UCSD-AML1 (cell line): ENCODE measurements at regions not wholly inside any gene's neighbourhood (a gene's known extent, or its start where the extent isn't known, plus 50 kb on each side); places are given as distances from the start of the nearest gene placed in this dataset.

Experiments
- DNase-seq: peaks from one replicate; lab custom pipeline; 2025; ENCODE audit not compliant: unreplicated experiment; lab: John Stamatoyannopoulos, UW

DNA sequence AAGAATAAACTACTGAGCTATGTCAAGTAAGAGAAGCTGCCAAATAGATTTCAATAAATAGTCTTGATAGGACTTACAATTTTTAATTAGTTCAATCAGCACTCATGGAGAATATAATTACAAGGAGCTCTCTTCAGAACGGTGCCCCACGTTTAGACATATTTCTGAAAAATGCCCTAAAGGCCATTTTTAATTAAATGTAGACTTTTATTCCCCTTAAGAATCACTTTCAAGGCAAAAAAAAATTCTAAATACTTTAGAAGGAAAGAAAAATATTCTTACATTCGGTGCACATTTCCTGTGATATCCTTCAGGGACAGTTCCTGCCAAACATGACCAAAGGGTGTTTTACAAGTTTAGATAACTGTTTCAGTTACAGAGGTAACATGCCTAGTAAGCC, 202.5 kb upstream of the CDH7 start:
- no peak for DNase-seq

- no peak for DNase-seq
Measured at GRCh38 chr18:65547046-65547445, 203.8 kb upstream of the CDH7 start.

- DNase-seq: no peak
Measured at GRCh38 chr18:65544701-65545100, 206.1 kb upstream of the CDH7 start.

DNA sequence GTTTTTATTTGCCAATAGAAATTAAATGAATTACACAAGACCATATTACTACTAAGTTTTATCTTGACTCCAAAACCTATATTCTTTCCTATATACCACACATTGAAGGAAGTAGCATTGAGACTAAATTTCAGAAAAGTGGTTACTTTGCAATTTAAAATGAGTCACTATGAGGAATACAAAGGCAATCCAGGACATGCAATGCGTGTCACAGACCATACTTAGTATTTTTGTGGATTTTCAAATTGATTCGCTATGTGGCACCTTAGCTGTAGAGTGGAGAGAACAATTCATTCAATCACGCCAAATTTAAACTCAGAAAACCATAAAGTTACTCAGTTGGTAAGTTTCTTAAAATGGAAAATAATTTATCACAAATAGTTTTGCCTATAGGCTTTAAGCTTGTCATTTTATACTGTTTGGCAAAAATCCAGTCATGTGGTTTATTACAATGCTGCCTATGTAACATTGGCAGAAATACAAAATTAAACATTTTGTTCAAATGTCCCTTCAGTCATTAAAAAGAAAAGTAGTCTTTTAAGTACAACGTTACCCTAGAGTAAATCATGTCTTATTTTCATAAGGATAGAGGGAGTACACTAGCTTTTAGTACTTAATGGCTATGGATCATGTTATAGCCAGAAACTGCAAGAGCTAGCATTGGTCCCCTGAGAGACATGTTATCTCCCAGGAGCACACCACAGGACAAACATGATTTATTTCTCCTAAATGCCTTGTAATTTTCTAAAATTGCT, 222.8 kb upstream of the CDH7 start:
- no peak for DNase-seq

- no peak for DNase-seq
Measured at GRCh38 chr18:65526099-65526498, 224.7 kb upstream of the CDH7 start.

GRCh38 chr18:65523461-65523860, 227.4 kb upstream of the CDH7 start:
- DNase-seq: no peak

GRCh38 chr18:65522907-65523306, 227.9 kb upstream of the CDH7 start:
- DNase-seq: no peak

GRCh38 chr18:65516209-65516608, 234.6 kb upstream of the CDH7 start:
- DNase-seq: no peak

DNA sequence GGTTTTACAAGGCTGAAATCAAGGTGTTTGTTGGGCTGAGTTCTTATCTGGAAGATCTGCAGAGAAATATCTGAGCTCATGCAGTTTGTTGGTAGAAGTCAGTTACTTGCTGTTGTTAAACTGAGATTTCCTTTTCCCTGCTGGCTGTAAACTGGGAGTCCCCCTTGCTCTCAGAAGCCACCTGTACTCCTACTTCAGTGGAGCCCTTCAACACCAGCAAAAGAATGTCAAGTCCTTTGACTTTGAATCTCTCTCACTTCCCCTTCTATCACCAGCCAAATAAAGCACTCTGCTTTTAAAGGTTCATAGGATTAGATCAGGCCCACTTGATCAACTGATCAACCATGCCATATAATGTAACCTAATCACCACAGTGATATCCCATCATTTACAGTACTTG, 252.2 kb upstream of the CDH7 start:
- DNase-seq: no peak

- DNase-seq: no peak
Measured at GRCh38 chr18:65487569-65487968, 263.2 kb upstream of the CDH7 start.

DNA sequence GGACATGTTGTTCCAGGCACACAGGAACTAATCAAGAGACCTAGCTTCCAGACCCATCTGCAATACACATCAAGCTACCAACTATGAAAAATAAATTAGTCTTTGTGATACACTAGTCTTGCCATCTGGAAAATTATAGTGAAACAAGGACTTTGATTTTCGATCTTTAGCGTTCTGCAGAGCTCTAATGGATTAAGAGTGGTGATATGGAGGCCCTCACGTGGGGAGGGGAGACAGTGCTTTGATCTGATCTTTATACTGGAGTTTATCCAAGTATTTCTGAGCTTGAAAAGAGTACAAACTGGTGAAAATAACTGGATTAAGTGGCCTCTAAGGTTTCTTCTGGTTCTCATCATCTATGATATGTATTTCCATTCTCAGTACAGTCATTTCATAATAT, 273.4 kb upstream of the CDH7 start:
- DNase-seq: no peak

GRCh38 chr18:65468881-65469280, 281.9 kb upstream of the CDH7 start:
- no peak for DNase-seq

GRCh38 chr18:65464361-65464760, 286.5 kb upstream of the CDH7 start:
- DNase-seq: no peak

GRCh38 chr18:65459741-65460140, 291.1 kb upstream of the CDH7 start:
- DNase-seq: no peak

GRCh38 chr18:65458871-65459270, 291.9 kb upstream of the CDH7 start:
- no peak for DNase-seq

DNA sequence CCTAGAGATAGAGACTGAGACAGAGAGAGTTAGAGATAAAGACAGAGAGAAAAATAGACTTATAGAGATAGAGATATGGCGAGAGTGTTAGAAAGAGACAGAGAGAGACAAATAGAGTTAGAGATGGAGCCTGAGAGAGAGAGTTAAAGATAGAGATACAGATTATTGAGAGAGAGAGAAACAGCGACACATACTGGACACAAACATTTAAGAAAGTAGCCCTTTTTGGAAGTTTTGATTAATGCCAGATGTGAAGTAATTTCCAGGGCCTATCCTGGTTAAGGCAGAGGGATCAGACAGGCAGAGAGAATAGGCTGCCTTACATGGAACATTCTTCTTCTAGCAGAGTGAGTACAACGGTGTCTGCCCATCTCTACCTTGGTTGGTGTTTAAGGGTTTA, 311.6 kb upstream of the CDH7 start:
- DNase-seq: no peak

DNA sequence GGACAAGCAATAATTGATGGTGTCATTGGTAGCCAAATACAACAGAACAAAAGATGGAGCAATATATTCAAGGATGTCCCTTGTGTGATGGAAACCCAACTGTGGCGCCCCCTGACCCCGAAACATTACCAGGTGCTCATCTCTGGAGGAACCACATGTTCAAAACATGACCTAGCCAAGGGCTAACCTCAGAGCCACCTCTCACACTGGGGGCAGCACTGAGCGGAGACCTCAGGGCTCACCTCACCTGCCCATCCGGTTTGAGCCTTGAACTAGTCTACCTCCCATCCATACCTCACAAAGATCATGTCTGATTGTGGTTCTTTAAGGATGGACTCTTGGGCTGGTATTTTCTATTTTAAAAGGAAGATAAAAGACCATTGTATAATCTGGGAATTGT, 314.4 kb upstream of the CDH7 start:
- no peak for DNase-seq

DNA sequence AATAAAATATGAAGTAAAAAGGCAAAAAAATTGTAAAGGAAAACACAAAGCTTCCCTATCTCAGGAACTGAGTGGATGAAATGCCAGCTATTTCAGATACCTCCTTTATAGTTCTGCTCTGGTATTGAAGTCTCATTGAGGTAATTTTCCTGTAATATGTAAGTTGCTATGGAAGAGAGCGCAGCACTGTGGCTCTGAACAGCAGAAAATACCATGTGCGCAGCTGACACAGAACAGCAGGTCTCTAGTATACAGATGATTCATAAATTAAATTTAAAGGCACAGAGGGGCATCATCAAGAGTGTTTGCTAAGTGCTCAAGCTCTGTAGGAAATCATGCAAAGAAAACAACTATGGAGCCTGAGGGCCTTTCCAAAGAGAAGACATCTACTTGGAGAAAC, 315.3 kb upstream of the CDH7 start:
- no peak for DNase-seq

DNA sequence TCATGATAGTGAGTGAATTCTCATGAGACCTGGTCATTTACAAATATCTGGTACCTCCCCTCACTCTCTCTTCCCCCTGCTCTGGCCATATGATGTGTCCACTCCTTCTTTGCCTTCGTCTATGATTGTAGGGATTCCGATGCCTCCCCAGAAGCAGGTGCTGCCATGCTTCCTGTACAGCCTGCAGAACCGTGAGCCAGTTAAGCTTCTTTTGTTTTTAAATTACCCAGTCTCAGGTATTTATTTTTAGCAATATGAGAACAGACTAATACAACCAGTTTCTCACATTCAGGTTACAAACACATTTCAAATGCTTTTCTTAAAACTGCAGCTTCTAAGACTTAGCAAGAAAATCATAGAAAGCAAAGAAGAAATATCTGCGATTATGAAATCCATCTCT, 321.2 kb upstream of the CDH7 start:
- DNase-seq: no peak

DNA sequence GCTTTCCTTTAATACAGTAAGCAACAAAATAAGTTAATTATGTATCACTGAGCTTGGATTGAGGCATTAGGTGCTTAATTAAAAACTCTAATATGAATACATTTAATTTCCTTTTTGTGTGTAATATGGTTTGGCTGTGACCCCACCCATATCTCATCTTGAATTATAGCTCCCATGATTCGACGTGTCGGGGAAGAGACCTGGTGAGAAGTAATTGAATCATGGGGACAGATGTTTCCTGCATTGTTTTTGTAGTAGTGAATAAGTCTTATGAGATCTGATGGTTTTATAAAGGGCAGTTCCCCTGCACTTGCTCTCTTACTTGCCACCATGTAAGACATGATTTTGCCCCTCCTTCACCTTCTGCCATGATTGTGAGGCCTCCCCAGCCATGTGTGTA, 325.4 kb upstream of the CDH7 start:
- DNase-seq: no peak

DNA sequence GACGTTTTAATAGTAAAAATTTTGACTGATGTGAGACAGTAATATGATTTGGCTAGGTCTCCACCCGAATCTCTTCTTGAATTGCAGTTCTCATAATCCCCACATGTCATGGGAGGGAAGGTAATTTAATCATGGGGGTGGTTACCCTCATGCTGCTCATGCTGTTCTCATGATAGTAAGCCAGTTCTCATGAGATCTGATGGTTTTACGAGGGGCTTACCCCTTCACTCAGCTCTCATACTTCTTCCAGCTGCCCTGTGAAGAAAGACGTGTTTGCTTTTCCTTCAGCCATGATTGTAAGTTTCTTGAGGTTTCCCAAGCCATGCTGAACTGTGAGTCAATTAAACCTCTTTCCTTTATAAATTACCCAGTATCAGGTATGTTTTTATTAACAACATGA, 327.0 kb upstream of the CDH7 start:
- no peak for DNase-seq

- DNase-seq: no peak
Measured at GRCh38 chr18:65422544-65423136, 328.2 kb upstream of the CDH7 start.

DNA sequence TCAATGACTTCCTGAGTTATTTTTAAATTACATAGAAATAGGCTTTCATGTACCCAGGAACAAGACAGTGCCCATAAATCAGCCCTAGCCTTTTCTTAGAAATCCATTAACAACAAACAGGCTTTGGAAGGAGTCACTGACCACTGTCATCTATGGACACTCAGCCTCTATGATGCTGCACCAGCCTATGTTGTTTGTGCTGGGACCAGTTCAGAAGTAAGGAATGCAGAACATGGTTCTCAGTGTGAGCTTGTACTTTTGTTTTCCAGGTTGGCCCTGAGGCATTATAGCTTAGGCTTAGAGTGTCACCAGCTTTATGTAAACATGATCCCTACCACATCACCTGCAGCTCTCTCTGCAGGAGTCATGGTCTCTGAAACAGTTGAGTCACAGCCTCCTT, 335.7 kb upstream of the CDH7 start:
- DNase-seq: no peak
